ENCODE measurements at regions not wholly inside any gene's neighbourhood (a gene's known extent, or its start where the extent isn't known, plus 50 kb on each side); places are given as distances from the start of the nearest gene placed in this dataset.

DNA sequence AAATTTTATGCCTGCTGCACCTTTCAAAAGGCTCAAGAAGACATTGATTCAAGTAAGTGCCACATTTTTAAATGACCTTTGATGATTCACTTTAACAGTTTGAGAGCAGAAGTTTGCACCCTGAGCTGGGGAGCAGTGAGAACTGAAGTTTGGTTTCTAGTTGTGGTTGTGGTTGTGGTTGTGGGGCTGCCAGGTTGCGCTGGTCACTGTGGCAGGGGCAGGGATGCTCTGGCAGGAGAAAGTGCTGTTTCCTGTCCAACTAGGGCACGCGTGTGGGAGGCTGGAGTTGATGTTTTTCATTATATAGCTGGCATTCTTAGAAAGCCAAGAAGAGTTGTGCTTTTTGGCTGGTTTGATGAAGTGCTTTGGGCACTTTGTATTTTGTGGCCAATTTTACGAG is 339.7 kb upstream of the NR2F2 start:
- no peak for TF ChIP-seq POLR2A (IDR thresholded peaks at IDR 0.05)
- TF ChIP-seq, protein P1, sequence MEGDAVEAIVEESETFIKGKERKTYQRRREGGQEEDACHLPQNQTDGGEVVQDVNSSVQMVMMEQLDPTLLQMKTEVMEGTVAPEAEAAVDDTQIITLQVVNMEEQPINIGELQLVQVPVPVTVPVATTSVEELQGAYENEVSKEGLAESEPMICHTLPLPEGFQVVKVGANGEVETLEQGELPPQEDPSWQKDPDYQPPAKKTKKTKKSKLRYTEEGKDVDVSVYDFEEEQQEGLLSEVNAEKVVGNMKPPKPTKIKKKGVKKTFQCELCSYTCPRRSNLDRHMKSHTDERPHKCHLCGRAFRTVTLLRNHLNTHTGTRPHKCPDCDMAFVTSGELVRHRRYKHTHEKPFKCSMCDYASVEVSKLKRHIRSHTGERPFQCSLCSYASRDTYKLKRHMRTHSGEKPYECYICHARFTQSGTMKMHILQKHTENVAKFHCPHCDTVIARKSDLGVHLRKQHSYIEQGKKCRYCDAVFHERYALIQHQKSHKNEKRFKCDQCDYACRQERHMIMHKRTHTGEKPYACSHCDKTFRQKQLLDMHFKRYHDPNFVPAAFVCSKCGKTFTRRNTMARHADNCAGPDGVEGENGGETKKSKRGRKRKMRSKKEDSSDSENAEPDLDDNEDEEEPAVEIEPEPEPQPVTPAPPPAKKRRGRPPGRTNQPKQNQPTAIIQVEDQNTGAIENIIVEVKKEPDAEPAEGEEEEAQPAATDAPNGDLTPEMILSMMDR (IDR thresholded peaks at IDR 0.05) = no peak
